Neural crest cell (in vitro differentiated cells): ENCODE measurements at regions not wholly inside any gene's neighbourhood (a gene's known extent, or its start where the extent isn't known, plus 50 kb on each side); places are given as distances from the start of the nearest gene placed in this dataset.

Source experiments
- DNase-seq: peaks from one replicate; pipeline ENCODE4 v3.0.0; 2021; ENCODE audit warnings: low read depth, mixed read lengths, low spot score
- H3K27ac Mint-ChIP-seq: one replicate; pipeline ENCODE4 v1.8.0; 2021; ENCODE audit warnings: mild to moderate bottlenecking, mixed read lengths; ENCODE audit not compliant: unreplicated experiment
- H3K27me3 Mint-ChIP-seq: 2 replicates; pipeline ENCODE4 v1.8.0; 2021; ENCODE audit warnings: low read depth, mild to moderate bottlenecking, mixed read lengths
- H3K36me3 Mint-ChIP-seq: 2 replicates; pipeline ENCODE4 v1.8.0; 2021; ENCODE audit warnings: low read depth, mild to moderate bottlenecking, mixed read lengths
- H3K4me1 Mint-ChIP-seq: 2 replicates; pipeline ENCODE4 v1.8.0; 2021; ENCODE audit warnings: mixed read lengths
- H3K4me3 Mint-ChIP-seq: one replicate; pipeline ENCODE4 v1.8.0; 2021; ENCODE audit warnings: mild to moderate bottlenecking, mixed read lengths
- H3K9me3 Mint-ChIP-seq: 2 replicates; pipeline ENCODE4 v1.8.0; 2021; ENCODE audit warnings: mixed read lengths
- CTCF ChIP-seq: fragments of 200-600 bp; sonication (generic); conservative IDR thresholded peaks from 2 replicates; pipeline ENCODE4 v1.5.0; 2021; ENCODE audit warnings: antibody characterized with exemption, mild to moderate bottlenecking

- H3K9me3 Mint-ChIP-seq = peaks cover 8% of the 10 kb centered on the region
- peaks cover 2% of the 10 kb centered on the region for H3K4me1 Mint-ChIP-seq
- no peaks in the 10 kb centered on the region for H3K36me3 Mint-ChIP-seq
- DNase-seq = no peak
- no peak for TF ChIP-seq CTCF
- no peak overlapping the region for H3K27ac Mint-ChIP-seq
- H3K4me3 Mint-ChIP-seq = no peak overlapping the region
- no peaks in the 10 kb centered on the region for H3K27me3 Mint-ChIP-seq
Observed at GRCh38 chr7:46854958-46855473, 726.9 kb downstream of the TNS3 start.

- Mint-ChIP-seq H3K27ac (no peak overlapping the region), H3K36me3 (no peaks in the 10 kb centered on the region), H3K27me3 (no peaks in the 10 kb centered on the region), H3K4me1 (no peaks in the 10 kb centered on the region), H3K9me3 (peaks cover 4% of the 10 kb centered on the region), H3K4me3 (no peak overlapping the region)
- no peak for DNase-seq
- no peak for TF ChIP-seq CTCF
Observed at GRCh38 chr7:46853451-46853850, 728.5 kb downstream of the TNS3 start.

- no peak for DNase-seq
- Mint-ChIP-seq H3K4me3 (no peak overlapping the region), H3K36me3 (no peaks in the 10 kb centered on the region), H3K27me3 (no peaks in the 10 kb centered on the region), H3K27ac (no peak overlapping the region), H3K4me1 (no peaks in the 10 kb centered on the region), H3K9me3 (peaks cover 4% of the 10 kb centered on the region)
- TF ChIP-seq CTCF = no peak
Observed at GRCh38 chr7:46852795-46853194, 729.1 kb downstream of the TNS3 start.

GRCh38 chr7:46850563-46851330, 731.2 kb downstream of the TNS3 start:
- Mint-ChIP-seq H3K27me3 (no peaks in the 10 kb centered on the region), H3K27ac (no peak overlapping the region), H3K4me3 (no peak overlapping the region), H3K4me1 (no peaks in the 10 kb centered on the region), H3K9me3 (no peaks in the 10 kb centered on the region), H3K36me3 (no peaks in the 10 kb centered on the region)
- DNase-seq = no peak
- TF ChIP-seq CTCF = no peak

- no peak overlapping the region for H3K27ac Mint-ChIP-seq
- no peak for TF ChIP-seq CTCF
- DNase-seq = no peak
- no peaks in the 10 kb centered on the region for H3K9me3 Mint-ChIP-seq
- no peaks in the 10 kb centered on the region for H3K27me3 Mint-ChIP-seq
- no peaks in the 10 kb centered on the region for H3K36me3 Mint-ChIP-seq
- no peak overlapping the region for H3K4me3 Mint-ChIP-seq
- H3K4me1 Mint-ChIP-seq = no peaks in the 10 kb centered on the region
Observed at GRCh38 chr7:46848944-46849343, 733.0 kb downstream of the TNS3 start.
